HG03064 (cell line): ENCODE measurements at regions not wholly inside any gene's neighbourhood (a gene's known extent, or its start where the extent isn't known, plus 50 kb on each side); places are given as distances from the start of the nearest gene placed in this dataset.
"Not testable (repeated sequence)": the region's sequence is repeated elsewhere in the genome, so short reads cannot be mapped to it uniquely, and the experiment has no call there.

ENCODE experiments used
- ATAC-seq: cut with Tn5 transposase; IDR thresholded peaks from one replicate; pipeline ENCODE4 v1.9.1; 2021; ENCODE audit warnings: low read depth; ENCODE audit not compliant: unreplicated experiment

- ATAC-seq: no peak
Measured at GRCh38 chr3:89533275-89533674, 425.9 kb downstream of the EPHA3 start.

GRCh38 chr3:89554587-89554986 is 447.2 kb downstream of the EPHA3 start:
- ATAC-seq: not testable (repeated sequence)

DNA sequence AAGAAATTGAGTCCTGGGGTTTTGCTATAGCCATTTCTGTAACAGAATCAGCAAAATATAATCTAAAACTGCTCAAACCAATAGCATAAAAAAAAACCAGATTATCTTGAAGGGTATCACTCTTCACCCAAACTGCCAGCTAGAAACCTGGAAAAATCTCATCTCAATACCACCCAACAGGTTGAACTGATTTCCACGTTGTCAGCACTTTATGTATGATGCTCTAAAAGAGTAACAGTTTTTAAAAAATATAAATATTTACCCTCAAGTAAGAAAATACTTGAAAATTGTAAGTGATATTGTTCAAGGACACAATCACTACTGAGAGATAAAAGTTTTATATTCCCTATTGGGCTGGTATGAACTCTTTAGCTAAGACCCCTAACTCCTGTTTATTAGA is 451.3 kb downstream of the EPHA3 start:
- no peak for ATAC-seq

GRCh38 chr3:89560568-89560967 is 453.1 kb downstream of the EPHA3 start:
- ATAC-seq: no peak

DNA sequence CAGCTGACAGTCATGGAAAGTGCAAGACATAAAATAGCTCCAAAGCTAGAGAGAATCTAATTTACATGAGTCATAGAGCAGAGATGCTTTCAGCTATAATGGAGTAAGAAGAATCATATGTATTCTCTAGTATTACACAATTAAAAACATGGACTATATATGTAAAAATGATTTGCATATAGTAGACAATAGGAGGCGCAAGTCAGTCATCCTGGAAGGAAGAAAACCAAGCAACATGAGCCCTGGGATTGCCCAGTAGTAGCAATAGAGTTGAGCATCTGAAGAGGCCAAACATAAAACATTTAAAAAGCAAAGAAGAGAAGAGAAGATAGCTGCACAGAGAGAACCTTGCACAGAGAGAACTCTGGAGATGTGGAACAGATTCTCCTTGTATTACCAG is 455.0 kb downstream of the EPHA3 start:
- ATAC-seq: no peak

- ATAC-seq: no peak
Measured at GRCh38 chr3:89565098-89565497, 457.7 kb downstream of the EPHA3 start.

- ATAC-seq: no peak
Measured at GRCh38 chr3:89570465-89570864, 463.0 kb downstream of the EPHA3 start.

DNA sequence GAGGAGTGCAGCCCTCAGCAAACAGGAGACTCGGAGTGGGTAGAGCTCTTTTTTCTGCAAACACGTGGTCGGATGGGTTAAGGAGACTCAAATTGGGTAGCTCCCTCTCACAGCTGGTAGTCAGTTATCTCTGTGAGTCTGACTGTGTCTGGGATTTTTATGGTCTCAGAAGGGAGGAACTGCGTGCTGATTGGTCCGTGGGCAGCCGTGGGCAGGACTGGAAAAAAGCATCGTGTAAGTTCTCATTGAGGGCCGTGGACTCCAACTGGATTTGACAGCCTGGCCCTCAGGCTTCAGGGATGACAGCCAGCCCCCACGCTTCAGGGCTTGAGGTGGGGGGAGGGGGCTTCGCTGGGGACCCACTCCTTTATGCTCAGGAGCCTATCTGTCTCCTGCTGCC is 463.9 kb downstream of the EPHA3 start:
- ATAC-seq: no peak

DNA sequence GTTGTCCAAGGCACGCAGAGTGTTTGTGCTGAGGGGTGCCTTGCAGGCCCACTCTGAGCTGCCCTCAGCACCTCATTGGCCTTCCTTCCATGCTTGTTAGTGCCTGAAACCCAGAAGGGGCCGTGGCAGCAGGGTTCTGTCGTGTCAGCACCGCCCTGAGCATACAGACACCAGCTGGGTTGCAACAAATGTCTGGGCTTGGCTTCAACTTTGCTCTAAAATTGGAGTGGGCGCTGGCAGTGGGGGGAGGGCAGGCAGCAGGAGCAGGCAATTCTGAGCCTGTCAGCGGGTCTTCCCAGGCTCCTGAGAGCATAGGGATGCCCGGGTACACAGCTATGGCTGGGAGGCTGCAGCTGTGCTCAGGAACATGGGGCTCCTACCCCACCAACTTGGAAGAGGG is 464.3 kb downstream of the EPHA3 start:
- no peak for ATAC-seq

GRCh38 chr3:89572261-89572660 is 464.8 kb downstream of the EPHA3 start:
- no peak for ATAC-seq

GRCh38 chr3:89576417-89576816 is 469.0 kb downstream of the EPHA3 start:
- no peak for ATAC-seq

DNA sequence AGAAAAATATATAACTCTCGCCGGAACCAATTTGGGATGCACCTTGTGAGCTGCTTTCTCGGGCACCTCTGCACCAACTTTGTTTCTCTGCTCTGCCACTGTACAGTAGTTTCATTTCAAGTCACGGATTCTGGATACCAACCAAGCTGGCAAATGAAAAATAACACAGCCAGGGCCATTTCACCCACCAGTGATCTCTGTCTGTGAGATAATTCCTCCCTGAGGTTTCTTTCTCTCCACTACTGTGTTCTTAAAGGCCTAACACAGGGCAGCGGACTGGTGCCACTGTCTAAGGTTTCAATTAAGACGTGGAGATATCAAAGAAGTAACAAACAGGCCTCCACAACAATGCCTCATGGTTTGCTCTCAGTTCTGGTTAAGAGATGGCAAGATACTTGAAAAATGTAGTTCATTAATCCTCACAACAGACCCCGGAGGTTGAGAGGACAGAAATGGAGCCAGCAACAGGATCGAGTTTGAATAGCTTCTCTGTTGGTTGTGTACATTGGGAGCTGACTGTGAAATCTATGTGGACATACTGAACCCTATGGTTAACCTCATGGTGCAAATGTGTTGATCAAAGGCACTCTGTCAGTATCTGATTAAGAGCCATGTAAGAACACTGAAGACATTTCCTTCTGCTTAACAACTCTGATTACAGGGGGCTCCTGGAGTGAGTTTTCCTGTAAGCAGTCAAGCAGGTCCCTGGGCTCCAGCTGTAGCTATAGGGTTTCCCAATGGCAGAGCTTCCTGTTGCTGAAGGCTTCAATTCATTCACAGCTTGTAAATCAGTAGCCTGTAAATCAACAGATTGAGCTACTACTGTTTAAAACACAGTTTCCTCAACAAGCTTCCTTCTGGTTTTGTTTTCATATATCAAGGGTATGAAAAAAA is 470.5 kb downstream of the EPHA3 start:
- ATAC-seq: no peak

DNA sequence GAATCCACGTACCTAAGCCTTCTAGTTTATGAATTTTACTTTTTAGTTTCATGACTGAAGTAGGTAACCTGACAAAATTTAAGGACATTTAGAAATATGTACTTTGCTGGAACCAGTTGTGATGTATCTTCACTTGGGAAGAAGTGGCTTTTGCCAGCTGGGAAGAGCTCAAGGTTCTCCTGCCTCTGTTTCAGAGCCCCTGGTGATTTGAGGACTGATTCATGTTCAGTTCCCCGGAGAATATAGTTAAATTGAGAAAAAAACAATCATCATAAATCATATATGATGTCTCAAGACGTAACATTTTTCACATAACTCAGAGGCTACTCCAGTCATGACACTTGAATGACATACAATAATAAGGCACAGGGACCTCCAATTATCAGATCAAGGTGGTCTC is 473.4 kb downstream of the EPHA3 start:
- ATAC-seq: no peak

DNA sequence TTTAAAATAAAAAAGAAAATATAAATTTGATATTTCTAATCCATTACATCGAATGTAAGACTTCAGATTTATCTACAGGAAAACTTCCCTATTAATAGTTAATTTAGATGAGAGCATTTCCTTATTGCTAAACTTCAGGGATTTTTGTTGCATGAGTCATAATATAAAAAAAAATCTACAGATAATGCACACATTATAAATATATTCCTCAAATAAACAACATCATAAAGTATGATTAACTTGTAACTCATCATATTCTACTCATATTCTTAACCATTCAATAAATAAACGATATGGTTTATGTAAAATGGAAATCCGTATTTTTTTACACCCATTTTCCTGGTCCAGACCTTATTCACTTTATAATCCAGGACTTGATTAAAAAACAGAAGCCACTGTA is 477.0 kb downstream of the EPHA3 start:
- ATAC-seq: no peak

GRCh38 chr3:89586256-89586655 is 478.8 kb downstream of the EPHA3 start:
- ATAC-seq: no peak

- ATAC-seq: no peak
Measured at GRCh38 chr3:89586676-89587075, 479.3 kb downstream of the EPHA3 start.

GRCh38 chr3:89606151-89606550 is 498.7 kb downstream of the EPHA3 start:
- ATAC-seq: no peak

DNA sequence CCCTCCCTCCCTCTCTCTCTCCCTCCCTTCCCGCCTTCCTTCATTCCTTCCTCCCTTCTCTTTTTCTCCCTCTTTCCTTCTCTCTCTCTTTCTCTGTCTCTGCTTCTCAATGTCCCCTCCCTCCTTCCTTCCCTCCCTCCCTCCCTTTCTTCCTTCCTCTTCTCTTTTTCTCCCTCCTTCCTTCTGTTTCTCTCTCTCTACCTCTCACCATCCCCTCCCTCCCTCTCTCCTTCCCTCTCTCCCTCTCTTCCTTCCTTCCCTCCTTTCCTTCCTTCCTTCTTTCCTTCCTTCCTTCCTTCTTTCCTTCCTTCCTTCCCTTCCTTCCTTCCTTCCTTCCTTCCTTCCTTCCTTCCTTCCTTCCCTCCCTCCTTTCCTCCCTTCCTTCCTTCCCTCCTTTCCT is 504.6 kb downstream of the EPHA3 start:
- no peak for ATAC-seq

DNA sequence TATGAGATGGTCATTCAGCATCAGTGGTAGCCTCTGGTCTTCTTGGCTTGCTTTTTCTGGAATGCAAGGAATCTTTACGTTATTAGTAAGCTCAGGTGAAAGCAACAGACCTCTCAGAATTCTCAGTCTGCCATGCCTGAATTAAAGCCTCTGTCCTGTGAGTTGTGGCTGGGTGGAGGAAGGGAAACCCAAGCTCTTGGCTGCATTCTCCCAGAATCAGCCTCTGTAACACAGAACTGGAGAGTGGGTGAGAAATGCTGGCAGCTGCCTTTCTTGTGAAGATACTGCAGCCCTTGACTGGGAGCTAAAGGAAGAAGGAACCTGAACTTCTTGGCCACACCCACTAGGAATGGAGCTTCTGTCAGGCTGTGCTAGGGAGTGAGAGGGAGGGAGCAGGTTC is 505.8 kb downstream of the EPHA3 start:
- ATAC-seq: no peak

- ATAC-seq: no peak
Measured at GRCh38 chr3:89617706-89618105, 510.3 kb downstream of the EPHA3 start.

DNA sequence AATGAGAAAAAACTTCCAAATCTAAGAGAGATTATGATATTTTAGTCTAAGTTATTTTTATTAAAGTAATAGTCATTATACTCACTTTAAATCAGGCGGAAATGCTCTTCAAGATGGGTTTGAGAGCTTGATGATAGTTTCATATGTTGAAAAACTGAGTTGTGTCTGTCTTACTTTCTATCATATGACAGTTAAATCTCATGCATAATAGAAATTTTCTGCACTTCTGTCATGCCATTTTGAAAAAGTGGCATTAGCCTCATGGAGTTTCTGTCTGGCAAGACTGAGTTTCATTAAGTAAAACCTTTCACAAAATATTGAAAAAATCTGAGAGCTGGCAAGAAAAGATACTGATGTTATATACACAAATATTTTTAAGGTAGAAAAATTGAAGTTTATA is 511.8 kb downstream of the EPHA3 start:
- ATAC-seq: no peak

- ATAC-seq: no peak
Measured at GRCh38 chr3:89622063-89622700, 514.8 kb downstream of the EPHA3 start.
